PC-3 (cell line): ENCODE measurements at regions not wholly inside any gene's neighbourhood (a gene's known extent, or its start where the extent isn't known, plus 50 kb on each side); places are given as distances from the start of the nearest gene placed in this dataset. TPM values are rescaled to one million over a fixed set of nuclear protein-coding genes. Genes with fewer than 3 reads are reported as not detected.

Experiments
- ATAC-seq: fragments of 200-7000 bp; cut with Tn5 transposase; 2 replicates; pipeline ENCODE4 v1.9.1; 2020; ENCODE audit warnings: mild to moderate bottlenecking, moderate library complexity
- BruUV-seq: library from RNA; stranded (reverse); fragments of 400-500 nt; replicated peaks from 2 replicates; lab custom pipeline; 2021; lab: Mats Ljungman, UMichigan
- CTCF ChIA-PET: fragments of 300-600 bp; sonication (Branson Sonifier 250); formaldehyde crosslinking; loops from one replicate; lab custom pipeline; 2022; ENCODE audit warnings: antibody characterized with exemption; lab: Charles Lee
- POLR2A ChIA-PET: fragments of 300-600 bp; sonication (Branson Sonifier 250); formaldehyde crosslinking; loops from one replicate; lab custom pipeline; 2022; ENCODE audit warnings: antibody characterized with exemption; ENCODE audit not compliant: unreplicated experiment; lab: Charles Lee
- DNase-seq: peaks from one replicate; pipeline ENCODE4 v3.0.0-alpha.2; 2015
- H2AFZ ChIP-seq: fragments of 300-600 bp; sonication (generic); 2 replicates; pipeline ENCODE4 v1.6.0; 2016; ENCODE audit warnings: antibody characterized with exemption, low read length
- H3F3A ChIP-seq: fragments of 300-600 bp; sonication (generic); one replicate; pipeline ENCODE4 v1.6.0; 2017; ENCODE audit warnings: antibody characterized with exemption, low read length, control low read depth, mild to moderate bottlenecking; ENCODE audit not compliant: unreplicated experiment
- H3K27ac ChIP-seq: fragments of 300-600 bp; sonication (generic); 2 replicates; pipeline ENCODE4 v1.5.1; 2016; ENCODE audit warnings: mild to moderate bottlenecking, low read length
- H3K27me3 ChIP-seq: fragments of 300-600 bp; sonication (generic); 2 replicates; pipeline ENCODE4 v1.6.1; 2016; ENCODE audit warnings: low read length, mixed read lengths
- H3K36me3 ChIP-seq: fragments of 300-600 bp; sonication (generic); 2 replicates; pipeline ENCODE4 v1.6.1; 2016; ENCODE audit warnings: low read depth, mixed run types, low read length, mixed read lengths
- H3K4me1 ChIP-seq: fragments of 300-600 bp; sonication (generic); 2 replicates; pipeline ENCODE4 v1.5.1; 2016; ENCODE audit warnings: low read length; ENCODE audit not compliant: insufficient read depth
- H3K4me2 ChIP-seq: fragments of 300-600 bp; sonication (generic); 2 replicates; pipeline ENCODE4 v1.6.0; 2016; ENCODE audit warnings: low read length
- H3K4me3 ChIP-seq: fragments of 300-600 bp; sonication (generic); 2 replicates; pipeline ENCODE4 v1.5.1; 2016; ENCODE audit warnings: mild to moderate bottlenecking, low read length, mixed read lengths
- H3K79me2 ChIP-seq: fragments of 300-600 bp; sonication (generic); 2 replicates; pipeline ENCODE4 v1.6.1; 2017; ENCODE audit warnings: low read length, mixed read lengths
- H3K9ac ChIP-seq: fragments of 300-600 bp; sonication (generic); 2 replicates; pipeline ENCODE4 v1.6.0; 2016; ENCODE audit warnings: mild to moderate bottlenecking, low read length
- H3K9me2 ChIP-seq: fragments of 300-600 bp; sonication (generic); replicated peaks from 2 replicates; pipeline ENCODE4 v1.6.1; 2016; ENCODE audit warnings: mixed run types, low read length, mixed read lengths
- H3K9me3 ChIP-seq: fragments of 300-600 bp; sonication (generic); 2 replicates; pipeline ENCODE4 v1.6.1; 2016; ENCODE audit warnings: low read length, mixed read lengths
- H4K20me1 ChIP-seq: fragments of 300-600 bp; sonication (generic); 2 replicates; pipeline ENCODE4 v1.6.1; 2016; ENCODE audit warnings: low read length, mixed read lengths
- EZH2 ChIP-seq: fragments of 300-600 bp; sonication (generic); IDR thresholded peaks from one replicate; pipeline ENCODE4 v1.6.1; 2017; ENCODE audit warnings: antibody characterized with exemption, mild to moderate bottlenecking, low read length; ENCODE audit not compliant: unreplicated experiment
- EZH2phosphoT487 ChIP-seq: fragments of 300-600 bp; sonication (generic); IDR thresholded peaks from 2 replicates; pipeline ENCODE4 v1.6.1; 2018; ENCODE audit warnings: mild to moderate bottlenecking, antibody characterized with exemption, low read length, borderline replicate concordance
- intact Hi-C: fragments of 100-400 bp; cut with micrococcal nuclease; formaldehyde crosslinking; loops from 2 replicates; pipeline ENCODE4 v1.9.0; 2023
- microRNA-seq: library from miRNA; unstranded; fragments of <30 nt; microRNA quantifications from one replicate; pipeline ENCODE4 v1.1.0, GENCODE V29; 2020; ENCODE audit not compliant: unreplicated experiment
- TF ChIP-seq, protein P1 (sequence below): fragments of 300-600 bp; sonication (generic); conservative IDR thresholded peaks from 2 replicates; pipeline ENCODE4 v1.5.1; 2017; ENCODE audit warnings: antibody characterized with exemption, low read depth, mild to moderate bottlenecking, low read length

DNA sequence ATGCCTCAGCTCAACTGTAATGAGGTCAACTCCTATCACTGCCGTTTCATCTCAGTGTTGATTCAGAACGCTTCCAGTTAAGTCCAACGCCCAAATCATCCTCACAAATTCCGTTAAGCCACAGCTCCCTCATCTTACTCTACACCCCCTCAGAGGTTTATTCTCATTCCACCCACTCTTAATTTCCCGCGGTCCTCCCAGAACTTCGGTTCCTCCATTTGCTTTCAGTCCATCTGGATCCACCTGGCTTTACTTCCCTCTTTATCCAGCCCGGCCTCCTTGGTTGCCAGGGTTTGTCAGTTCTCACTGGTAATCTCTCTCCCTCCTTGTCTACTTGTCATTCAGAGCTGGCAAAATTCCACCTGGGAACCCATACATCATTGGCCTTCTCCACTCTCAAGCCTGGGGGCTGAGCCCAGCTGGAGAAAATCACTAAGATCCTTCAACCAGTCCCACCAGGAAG is 51.3 kb upstream of the RUNX1 start:
- Histone ChIP-seq H3F3A (no peaks in the 10 kb centered on the region), H3K9me2 (no peaks in the 10 kb centered on the region), H2AFZ (no peak overlapping the region), H3K4me1 (no peaks in the 10 kb centered on the region), H3K9ac (no peak overlapping the region), H3K79me2 (no peaks in the 10 kb centered on the region), H3K36me3 (no peaks in the 10 kb centered on the region), H3K4me2 (no peak overlapping the region), H3K27me3 (no peaks in the 10 kb centered on the region), H3K9me3 (no peaks in the 10 kb centered on the region), H3K27ac (no peak overlapping the region), H3K4me3 (no peak overlapping the region), H4K20me1 (no peaks in the 10 kb centered on the region)
- intact Hi-C loops, result no loop called here
- CTCF ChIA-PET, result no interaction called here
- TF ChIP-seq, protein P1, sequence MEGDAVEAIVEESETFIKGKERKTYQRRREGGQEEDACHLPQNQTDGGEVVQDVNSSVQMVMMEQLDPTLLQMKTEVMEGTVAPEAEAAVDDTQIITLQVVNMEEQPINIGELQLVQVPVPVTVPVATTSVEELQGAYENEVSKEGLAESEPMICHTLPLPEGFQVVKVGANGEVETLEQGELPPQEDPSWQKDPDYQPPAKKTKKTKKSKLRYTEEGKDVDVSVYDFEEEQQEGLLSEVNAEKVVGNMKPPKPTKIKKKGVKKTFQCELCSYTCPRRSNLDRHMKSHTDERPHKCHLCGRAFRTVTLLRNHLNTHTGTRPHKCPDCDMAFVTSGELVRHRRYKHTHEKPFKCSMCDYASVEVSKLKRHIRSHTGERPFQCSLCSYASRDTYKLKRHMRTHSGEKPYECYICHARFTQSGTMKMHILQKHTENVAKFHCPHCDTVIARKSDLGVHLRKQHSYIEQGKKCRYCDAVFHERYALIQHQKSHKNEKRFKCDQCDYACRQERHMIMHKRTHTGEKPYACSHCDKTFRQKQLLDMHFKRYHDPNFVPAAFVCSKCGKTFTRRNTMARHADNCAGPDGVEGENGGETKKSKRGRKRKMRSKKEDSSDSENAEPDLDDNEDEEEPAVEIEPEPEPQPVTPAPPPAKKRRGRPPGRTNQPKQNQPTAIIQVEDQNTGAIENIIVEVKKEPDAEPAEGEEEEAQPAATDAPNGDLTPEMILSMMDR, result no peak
- TF ChIP-seq EZH2phosphoT487 (no peak), EZH2 (no peak)
- ATAC-seq (no peak), DNase-seq (no peak)
- POLR2A ChIA-PET, result interaction anchor here (0.6 kb wide), 1 partner anchor 70 kb away, joined by 3 read pairs; no protein-coding TSS in a partner anchor
- no TSS peak for BruUV-seq

DNA sequence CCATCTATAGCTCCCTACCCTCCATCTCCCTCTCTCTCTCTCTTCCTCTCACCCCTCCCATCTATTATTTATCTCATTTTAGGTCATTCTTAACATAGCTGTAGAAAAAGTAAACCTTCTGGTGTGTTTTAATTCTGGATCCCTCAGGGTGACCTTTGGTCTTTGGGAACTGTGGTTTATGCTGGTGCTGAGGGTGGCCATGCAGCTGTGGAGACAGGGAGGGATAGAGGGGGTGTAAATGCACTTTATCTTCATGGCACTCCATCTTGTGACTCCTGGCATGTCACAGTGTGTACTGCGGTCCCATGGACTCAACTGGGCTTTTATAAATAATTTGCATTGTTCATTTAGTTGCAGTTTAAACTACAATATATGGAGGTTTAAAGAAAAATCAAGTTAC is 50.2 kb upstream of the RUNX1 start:
- H3K27ac ChIP-seq, result no peak overlapping the region
- H2AFZ ChIP-seq, result no peak overlapping the region
- no peaks in the 10 kb centered on the region for H3K9me2 ChIP-seq
- no peak overlapping the region for H3K4me2 ChIP-seq
- no peaks in the 10 kb centered on the region for H3K27me3 ChIP-seq
- no peaks in the 10 kb centered on the region for H3K79me2 ChIP-seq
- intact Hi-C loops, result no loop called here
- CTCF ChIA-PET, result no interaction called here
- no peaks in the 10 kb centered on the region for H3K4me1 ChIP-seq
- no TSS peak for BruUV-seq
- POLR2A ChIA-PET, result no interaction called here
- ATAC-seq (no peak), DNase-seq (no peak)
- no peaks in the 10 kb centered on the region for H4K20me1 ChIP-seq
- no peaks in the 10 kb centered on the region for H3F3A ChIP-seq
- no peak overlapping the region for H3K4me3 ChIP-seq
- H3K9ac ChIP-seq, result no peak overlapping the region
- TF ChIP-seq, protein P1, result no peak
- TF ChIP-seq EZH2 (no peak), EZH2phosphoT487 (no peak)
- no peaks in the 10 kb centered on the region for H3K36me3 ChIP-seq
- no peaks in the 10 kb centered on the region for H3K9me3 ChIP-seq

Small RNA genes lying in the stretch of these regions (microRNA-seq; reads per million reads assigned to microRNA genes)
- gene MIR802, result not detected
